H1 (cell line): ENCODE measurements at regions not wholly inside any gene's neighbourhood (a gene's known extent, or its start where the extent isn't known, plus 50 kb on each side); places are given as distances from the start of the nearest gene placed in this dataset.

Experiments used
- BCL11A ChIP-seq, 2 experiments: IDR thresholded peaks; one replicate each; pipeline ENCODE4 v1.6.1; 2011; ENCODE audit warnings: low read depth in 2 of 2, low read length in 2 of 2, mild to moderate bottlenecking in 2 of 2
- CHD1 ChIP-seq: IDR thresholded peaks from 2 replicates; pipeline ENCODE4 v1.6.1; 2012; ENCODE audit warnings: low read depth, low read length, improper control_type of control experiment
- RBBP5 ChIP-seq: IDR thresholded peaks from 2 replicates; pipeline ENCODE4 v1.7.1; 2012; ENCODE audit warnings: low read depth, mild to moderate bottlenecking, inconsistent platforms, low read length, moderate library complexity, borderline replicate concordance
- RFX5 ChIP-seq: IDR thresholded peaks from 2 replicates; pipeline ENCODE4 v1.6.1; 2011; ENCODE audit warnings: low read depth, low read length, improper control_type of control experiment, borderline replicate concordance
- SIRT6 ChIP-seq: IDR thresholded peaks from one replicate; pipeline ENCODE4 v1.7.1; 2012; ENCODE audit warnings: low read length, inconsistent platforms

DNA sequence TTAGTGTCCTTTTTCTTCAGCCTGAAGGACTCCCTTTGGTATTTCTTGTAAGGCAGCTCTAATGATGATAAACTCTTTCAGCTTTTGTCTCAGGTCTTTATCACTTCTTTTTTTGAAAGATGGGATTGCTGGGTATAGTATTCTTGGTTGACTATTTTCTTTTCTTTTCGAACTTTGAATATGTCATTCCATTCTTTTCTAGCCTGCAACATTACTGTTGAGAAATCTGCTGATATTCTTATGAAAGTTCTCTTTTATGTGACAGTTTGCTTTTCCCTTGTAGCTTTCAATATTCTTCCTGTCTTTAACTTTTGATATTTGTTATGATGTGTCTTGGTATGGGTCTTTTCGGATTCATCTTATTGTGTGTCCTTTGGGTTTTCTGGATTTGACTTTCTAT is 107.6 kb upstream of the SRD5A3 start (continued):
- TF ChIP-seq RFX5, result no peak
- TF ChIP-seq SIRT6, result no peak
- TF ChIP-seq RBBP5, result no peak
- no peak for TF ChIP-seq CHD1
- no peak for TF ChIP-seq BCL11A (IDR thresholded peaks at IDR 0.05; ENCODE audit: low read depth in 2 of 2, low read length in 2 of 2)
- TF ChIP-seq, all 59 proteins: peak for 0
